OCI-LY1 (cell line): ENCODE measurements at regions not wholly inside any gene's neighbourhood (a gene's known extent, or its start where the extent isn't known, plus 50 kb on each side); places are given as distances from the start of the nearest gene placed in this dataset.
"Not testable (repeated sequence)": the region's sequence is repeated elsewhere in the genome, so short reads cannot be mapped to it uniquely, and the experiment has no call there.

Source experiments
- H2AFZ ChIP-seq: fragments of 200-600 bp; sonication (generic), shearing (Covaris generic); 2 replicates; pipeline ENCODE4 v1.6.0; 2014; ENCODE audit warnings: antibody characterized with exemption, mild to moderate bottlenecking, low read length
- H3F3A ChIP-seq: fragments of 200-600 bp; sonication (generic), shearing (Covaris generic); 2 replicates; pipeline ENCODE4 v1.6.0; 2014; ENCODE audit warnings: mild to moderate bottlenecking, antibody characterized with exemption, low read length, moderate library complexity; ENCODE audit not compliant: insufficient read depth
- H3K27ac ChIP-seq: fragments of 200-600 bp; sonication (generic); 2 replicates; pipeline ENCODE4 v1.5.1; 2014; ENCODE audit warnings: low read length, mixed run types, mild to moderate bottlenecking, low read depth; ENCODE audit not compliant: poor library complexity, severe bottlenecking
- H3K27me3 ChIP-seq: fragments of 200-600 bp; sonication (generic); 2 replicates; pipeline ENCODE4 v1.6.0; 2014; ENCODE audit warnings: antibody characterized with exemption, mild to moderate bottlenecking, low read length, moderate library complexity; ENCODE audit not compliant: insufficient read depth
- H3K36me3 ChIP-seq: fragments of 200-600 bp; sonication (generic); 2 replicates; pipeline ENCODE4 v1.6.1; 2014; ENCODE audit warnings: mild to moderate bottlenecking, antibody characterized with exemption, low read length, moderate library complexity, mixed read lengths; ENCODE audit not compliant: insufficient read depth
- H3K4me1 ChIP-seq: fragments of 200-600 bp; sonication (generic); 2 replicates; pipeline ENCODE4 v1.5.1; 2014; ENCODE audit warnings: mild to moderate bottlenecking, low read length, moderate library complexity; ENCODE audit not compliant: insufficient read depth, severe bottlenecking
- H3K4me2 ChIP-seq: fragments of 200-600 bp; sonication (generic), shearing (Covaris generic); 2 replicates; pipeline ENCODE4 v1.6.1; 2014; ENCODE audit warnings: low read length
- H3K4me3 ChIP-seq: fragments of 200-600 bp; sonication (generic); 2 replicates; pipeline ENCODE4 v1.5.1; 2014; ENCODE audit warnings: low read length, low read depth, mild to moderate bottlenecking, mixed read lengths; ENCODE audit not compliant: poor library complexity, severe bottlenecking
- H3K79me2 ChIP-seq: fragments of 200-600 bp; shearing (Covaris generic); 2 replicates; pipeline ENCODE4 v1.6.1; 2016; ENCODE audit warnings: mixed run types, low read length, mixed read lengths; ENCODE audit not compliant: insufficient read depth
- H3K9ac ChIP-seq: fragments of 200-600 bp; sonication (generic), shearing (Covaris generic); 2 replicates; pipeline ENCODE4 v1.6.1; 2014; ENCODE audit warnings: mild to moderate bottlenecking, low read length, mixed read lengths
- H3K9me2 ChIP-seq: fragments of 200-600 bp; sonication (generic), shearing (Covaris generic); 2 replicates; pipeline ENCODE4 v1.6.1; 2014; ENCODE audit warnings: low read depth, mild to moderate bottlenecking, low read length, mixed read lengths
- H3K9me3 ChIP-seq: fragments of 200-600 bp; shearing (Covaris generic); 2 replicates; pipeline ENCODE4 v1.6.1; 2014; ENCODE audit warnings: low read length, mixed read lengths
- H4K20me1 ChIP-seq: fragments of 200-600 bp; sonication (generic), shearing (Covaris generic); 2 replicates; pipeline ENCODE4 v1.6.0; 2016; ENCODE audit warnings: mild to moderate bottlenecking, low read length; ENCODE audit not compliant: insufficient read depth
- CTCF ChIP-seq: fragments of 200-600 bp; sonication (generic), shearing (Covaris generic); IDR thresholded peaks from 2 replicates; pipeline ENCODE4 v1.5.1; 2017; ENCODE audit warnings: mild to moderate bottlenecking, antibody characterized with exemption, low read length, moderate library complexity, mixed read lengths
- EZH2 ChIP-seq: fragments of 200-600 bp; sonication (generic), shearing (Covaris generic); IDR thresholded peaks from 2 replicates; pipeline ENCODE4 v1.8.0; 2017; ENCODE audit warnings: borderline replicate concordance, mixed run types, mild to moderate bottlenecking, antibody characterized with exemption, low read length, moderate library complexity, mixed read lengths

- TF ChIP-seq CTCF (no peak), EZH2 (no peak)
- H3K79me2 ChIP-seq = no peaks in the 10 kb centered on the region
Observed at GRCh38 chr2:208607694-208608093, 201.1 kb downstream of the PTH2R start.

GRCh38 chr2:208608122-208608835 is 201.7 kb downstream of the PTH2R start:
- Histone ChIP-seq H3K9me3 (no peaks in the 10 kb centered on the region), H2AFZ (no peak overlapping the region), H3K4me1 (no peaks in the 10 kb centered on the region), H3K4me2 (no peak overlapping the region), H3F3A (no peaks in the 10 kb centered on the region), H3K79me2 (no peaks in the 10 kb centered on the region), H3K27me3 (no peaks in the 10 kb centered on the region), H4K20me1 (no peaks in the 10 kb centered on the region), H3K27ac (no peak overlapping the region), H3K4me3 (no peak overlapping the region), H3K36me3 (no peaks in the 10 kb centered on the region), H3K9ac (no peak overlapping the region), H3K9me2 (no peaks in the 10 kb centered on the region)
- TF ChIP-seq EZH2 (no peak), CTCF (no peak)

More at GRCh38 chr2:208607694-208608093, 201.1 kb downstream of the PTH2R start:
- Histone ChIP-seq H4K20me1 (no peaks in the 10 kb centered on the region), H3K4me2 (no peak overlapping the region), H2AFZ (no peak overlapping the region), H3K36me3 (no peaks in the 10 kb centered on the region), H3K9ac (no peak overlapping the region), H3K9me2 (no peaks in the 10 kb centered on the region), H3K27ac (no peak overlapping the region), H3K9me3 (no peaks in the 10 kb centered on the region), H3K27me3 (no peaks in the 10 kb centered on the region), H3F3A (no peaks in the 10 kb centered on the region), H3K4me1 (no peaks in the 10 kb centered on the region), H3K4me3 (no peak overlapping the region)

- Histone ChIP-seq H3K79me2 (no peaks in the 10 kb centered on the region), H3K4me1 (no peaks in the 10 kb centered on the region), H3K4me3 (no peak overlapping the region), H3K27me3 (no peaks in the 10 kb centered on the region), H3F3A (no peaks in the 10 kb centered on the region), H3K9me2 (no peaks in the 10 kb centered on the region), H4K20me1 (no peaks in the 10 kb centered on the region), H3K4me2 (no peak overlapping the region), H3K9ac (no peak overlapping the region), H3K9me3 (no peaks in the 10 kb centered on the region), H3K27ac (no peak overlapping the region), H2AFZ (no peak overlapping the region), H3K36me3 (no peaks in the 10 kb centered on the region)
- TF ChIP-seq CTCF (no peak), EZH2 (no peak)
Observed at GRCh38 chr2:208609166-208609804, 202.7 kb downstream of the PTH2R start.

- not testable (repeated sequence) for H2AFZ ChIP-seq, H3F3A ChIP-seq, H3K27me3 ChIP-seq, H3K9me3 ChIP-seq, H3K4me3 ChIP-seq, H3K4me1 ChIP-seq, H4K20me1 ChIP-seq, H3K27ac ChIP-seq, H3K9me2 ChIP-seq, H3K79me2 ChIP-seq, H3K9ac ChIP-seq, H3K4me2 ChIP-seq, H3K36me3 ChIP-seq
Observed at GRCh38 chr2:208615675-208616074, 209.1 kb downstream of the PTH2R start.
